ENCODE measurements at regions not wholly inside any gene's neighbourhood (a gene's known extent, or its start where the extent isn't known, plus 50 kb on each side); places are given as distances from the start of the nearest gene placed in this dataset.

DNA sequence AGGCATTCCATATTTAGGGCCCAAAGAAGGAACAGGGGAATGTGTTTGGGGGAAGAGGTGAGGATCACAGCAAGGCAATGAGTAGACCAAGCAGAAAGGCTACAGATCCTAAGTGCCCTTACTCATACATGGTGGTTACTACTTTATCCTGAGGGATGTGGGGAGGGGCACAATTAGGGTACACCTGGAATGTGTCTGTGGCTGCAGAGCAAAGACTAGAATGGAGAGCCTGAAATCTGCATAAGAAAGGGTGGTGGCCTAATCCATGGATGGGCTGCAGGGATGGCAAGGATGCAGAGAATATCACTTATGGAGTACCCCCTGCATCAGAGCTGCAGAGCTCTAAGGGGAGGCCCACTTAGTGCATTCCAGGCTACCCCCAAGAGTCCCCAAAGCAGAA lies 352.6 kb upstream of the TRPC7 start:
- Mint-ChIP-seq H3K4me3 (no peak overlapping the region), H3K9me3 (peaks cover 0 to 7% (median under 1%) of the 10 kb centered on the region in 8 donors), H3K36me3 (no peaks in the 10 kb centered on the region), H3K27me3 (peaks cover 0 to 2% of the 10 kb centered on the region in 2 donors), H3K27ac (no peak overlapping the region), H3K4me1 (no peaks in the 10 kb centered on the region)
- DNase-seq = no peak
- Histone ChIP-seq H3K4me1 (ENCODE audit: insufficient read depth, low read length) (no peaks in the 10 kb centered on the region), H3K27me3 (ENCODE audit: insufficient read depth, low read length) (no peaks in the 10 kb centered on the region), H3K4me3 (ENCODE audit: low read length in 2 of 2) (no peak overlapping the region), H3K9me3 (ENCODE audit: control insufficient read depth in 1 of 2, low read length in 2 of 2) (no peaks in the 10 kb centered on the region), H3K27ac (ENCODE audit: low read depth, low read length) (no peak overlapping the region), H3K36me3 (ENCODE audit: insufficient read depth, low read length) (no peaks in the 10 kb centered on the region)
- CTCF ChIA-PET (ENCODE audit: partially characterized antibody) = no interaction called here
- intact Hi-C loops (cut with micrococcal nuclease) = no loop called here
- POLR2A ChIA-PET (ENCODE audit: partially characterized antibody) = no interaction called here

DNA sequence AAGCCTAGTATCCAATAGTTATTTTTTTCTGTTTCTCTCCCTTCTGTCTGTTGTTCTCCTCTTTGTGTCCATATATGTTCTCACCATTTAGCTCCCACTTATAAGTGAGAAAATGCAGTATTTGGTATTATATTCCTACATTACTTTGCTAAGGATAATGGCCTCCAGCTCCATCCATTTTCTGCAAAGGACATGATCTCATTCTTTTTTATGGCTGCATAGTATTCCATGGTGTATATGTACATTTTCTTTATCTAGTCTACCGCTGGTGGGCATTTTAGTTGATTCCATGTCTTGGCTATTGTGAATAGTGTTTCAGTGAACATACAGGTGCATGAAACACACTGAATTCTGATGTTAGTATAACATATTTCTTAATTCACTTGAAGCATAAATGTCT lies 348.9 kb upstream of the TRPC7 start:
- peaks cover 0 to 9% (median 0%) of the 10 kb centered on the region in 8 donors for H3K9me3 Mint-ChIP-seq
- Histone ChIP-seq H3K27me3 (ENCODE audit: insufficient read depth, low read length) (no peaks in the 10 kb centered on the region), H3K9me3 (ENCODE audit: control insufficient read depth in 1 of 2, low read length in 2 of 2) (no peaks in the 10 kb centered on the region), H3K4me3 (ENCODE audit: low read length in 2 of 2) (no peak overlapping the region), H3K36me3 (ENCODE audit: insufficient read depth, low read length) (no peaks in the 10 kb centered on the region), H3K4me1 (ENCODE audit: insufficient read depth, low read length) (no peaks in the 10 kb centered on the region), H3K27ac (ENCODE audit: low read depth, low read length) (no peak overlapping the region)
- no peak overlapping the region for H3K27ac Mint-ChIP-seq
- intact Hi-C loops (cut with micrococcal nuclease) = no loop called here
- H3K4me3 Mint-ChIP-seq = no peak overlapping the region
- CTCF ChIA-PET (ENCODE audit: partially characterized antibody) = no interaction called here
- H3K4me1 Mint-ChIP-seq = no peaks in the 10 kb centered on the region
- peaks cover 0 to 2% of the 10 kb centered on the region in 2 donors for H3K27me3 Mint-ChIP-seq
- H3K36me3 Mint-ChIP-seq = no peaks in the 10 kb centered on the region
- POLR2A ChIA-PET (ENCODE audit: partially characterized antibody) = no interaction called here
- no peak for DNase-seq

DNA sequence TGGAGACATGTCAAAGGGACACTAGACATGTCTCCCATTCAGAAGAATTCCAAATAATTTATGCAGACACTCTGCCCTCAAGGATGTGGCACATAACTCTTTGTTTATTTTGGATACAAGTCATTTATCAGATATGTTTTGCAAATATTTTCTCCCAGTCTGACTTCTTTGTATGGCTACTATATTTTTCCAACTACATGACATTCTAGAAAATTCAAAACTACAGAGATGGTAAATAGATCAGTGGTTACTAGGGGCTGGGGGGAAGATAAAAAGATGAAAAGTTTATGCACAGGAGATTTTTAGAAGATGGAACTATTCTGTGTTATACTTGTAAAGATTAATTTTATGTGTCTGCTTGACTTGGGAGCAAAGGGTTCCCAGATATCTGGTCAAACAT lies 347.3 kb upstream of the TRPC7 start:
- Mint-ChIP-seq H3K9me3 (peaks cover 0 to 7% (median 0%) of the 10 kb centered on the region in 8 donors), H3K4me3 (no peak overlapping the region), H3K27ac (no peak overlapping the region), H3K36me3 (no peaks in the 10 kb centered on the region), H3K27me3 (no peaks in the 10 kb centered on the region), H3K4me1 (no peaks in the 10 kb centered on the region)
- intact Hi-C loops (cut with micrococcal nuclease) = no loop called here
- Histone ChIP-seq H3K9me3 (ENCODE audit: control insufficient read depth in 1 of 2, low read length in 2 of 2) (no peaks in the 10 kb centered on the region), H3K27ac (ENCODE audit: low read depth, low read length) (no peak overlapping the region), H3K27me3 (ENCODE audit: insufficient read depth, low read length) (no peaks in the 10 kb centered on the region), H3K4me3 (ENCODE audit: low read length in 2 of 2) (no peak overlapping the region), H3K36me3 (ENCODE audit: insufficient read depth, low read length) (no peaks in the 10 kb centered on the region), H3K4me1 (ENCODE audit: insufficient read depth, low read length) (no peaks in the 10 kb centered on the region)
- no peak for DNase-seq
- ChIA-PET CTCF (ENCODE audit: partially characterized antibody) (no interaction called here), POLR2A (ENCODE audit: partially characterized antibody) (no interaction called here)

DNA sequence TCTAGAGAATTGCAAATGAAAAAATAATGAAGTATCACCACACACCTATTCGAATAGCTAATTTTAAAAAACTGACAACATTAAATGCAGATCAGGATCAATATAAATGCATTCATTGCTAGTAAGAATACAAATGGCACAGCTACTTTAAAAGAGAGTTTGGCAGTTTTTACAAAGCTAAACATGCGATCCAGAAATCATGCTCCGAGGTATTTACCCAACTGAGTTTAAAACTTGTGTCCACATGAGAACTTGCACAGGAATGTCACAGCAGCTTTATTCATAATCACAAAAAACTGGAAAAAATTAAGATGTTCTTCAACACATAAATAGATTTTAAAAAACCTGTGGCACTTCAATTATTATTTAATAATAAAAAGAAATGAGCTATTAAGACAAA lies 345.5 kb upstream of the TRPC7 start:
- Mint-ChIP-seq H3K36me3 (no peaks in the 10 kb centered on the region), H3K9me3 (peaks cover 0 to 5% (median 0%) of the 10 kb centered on the region in 8 donors), H3K4me3 (no peak overlapping the region), H3K27me3 (no peaks in the 10 kb centered on the region), H3K27ac (no peak overlapping the region), H3K4me1 (no peaks in the 10 kb centered on the region)
- POLR2A ChIA-PET (ENCODE audit: partially characterized antibody) = no interaction called here
- H3K4me1 ChIP-seq (ENCODE audit: insufficient read depth, low read length) = no peaks in the 10 kb centered on the region
- no peak for DNase-seq
- no peaks in the 10 kb centered on the region for H3K9me3 ChIP-seq (ENCODE audit: control insufficient read depth in 1 of 2, low read length in 2 of 2)
- no peak overlapping the region for H3K27ac ChIP-seq (ENCODE audit: low read depth, low read length)
- H3K36me3 ChIP-seq (ENCODE audit: insufficient read depth, low read length) = no peaks in the 10 kb centered on the region
- no peaks in the 10 kb centered on the region for H3K27me3 ChIP-seq (ENCODE audit: insufficient read depth, low read length)
- no peak overlapping the region for H3K4me3 ChIP-seq (ENCODE audit: low read length in 2 of 2)
- CTCF ChIA-PET (ENCODE audit: partially characterized antibody) = no interaction called here
- intact Hi-C loops (cut with micrococcal nuclease) = no loop called here

DNA sequence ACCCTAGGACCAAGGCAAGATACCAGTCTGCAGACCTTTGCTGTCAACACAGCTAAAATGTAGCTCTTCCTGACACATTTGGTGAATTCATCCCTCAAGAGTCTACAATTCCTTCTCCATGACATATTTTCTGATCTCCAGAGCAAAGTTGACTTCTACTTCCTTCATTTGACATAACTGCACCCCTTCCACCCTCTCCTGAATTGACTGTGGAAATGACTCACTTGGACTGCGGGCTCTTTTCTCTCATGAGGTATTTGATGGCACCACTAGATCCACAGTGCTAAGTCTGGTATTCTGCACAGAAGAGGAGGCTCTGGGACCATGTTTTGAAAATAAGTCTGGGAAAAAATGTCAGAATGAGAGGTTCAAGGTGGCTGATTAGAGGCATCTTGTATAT lies 338.4 kb upstream of the TRPC7 start:
- Histone ChIP-seq H3K9me3 (ENCODE audit: control insufficient read depth in 1 of 2, low read length in 2 of 2) (no peaks in the 10 kb centered on the region), H3K27ac (ENCODE audit: low read depth, low read length) (no peak overlapping the region), H3K36me3 (ENCODE audit: insufficient read depth, low read length) (no peaks in the 10 kb centered on the region), H3K4me3 (ENCODE audit: low read length in 2 of 2) (no peak overlapping the region), H3K4me1 (ENCODE audit: insufficient read depth, low read length) (no peaks in the 10 kb centered on the region), H3K27me3 (ENCODE audit: insufficient read depth, low read length) (no peaks in the 10 kb centered on the region)
- H3K9me3 Mint-ChIP-seq = peaks cover 0 to 3% (median 0%) of the 10 kb centered on the region in 8 donors
- CTCF ChIA-PET (ENCODE audit: partially characterized antibody) = no interaction called here
- H3K4me3 Mint-ChIP-seq = no peak overlapping the region
- no peaks in the 10 kb centered on the region for H3K36me3 Mint-ChIP-seq
- DNase-seq = no peak
- no peak overlapping the region for H3K27ac Mint-ChIP-seq
- POLR2A ChIA-PET (ENCODE audit: partially characterized antibody) = no interaction called here
- peaks cover 2 to 3% of the 10 kb centered on the region in 2 donors for H3K27me3 Mint-ChIP-seq
- intact Hi-C loops (cut with micrococcal nuclease) = no loop called here
- no peaks in the 10 kb centered on the region for H3K4me1 Mint-ChIP-seq

DNA sequence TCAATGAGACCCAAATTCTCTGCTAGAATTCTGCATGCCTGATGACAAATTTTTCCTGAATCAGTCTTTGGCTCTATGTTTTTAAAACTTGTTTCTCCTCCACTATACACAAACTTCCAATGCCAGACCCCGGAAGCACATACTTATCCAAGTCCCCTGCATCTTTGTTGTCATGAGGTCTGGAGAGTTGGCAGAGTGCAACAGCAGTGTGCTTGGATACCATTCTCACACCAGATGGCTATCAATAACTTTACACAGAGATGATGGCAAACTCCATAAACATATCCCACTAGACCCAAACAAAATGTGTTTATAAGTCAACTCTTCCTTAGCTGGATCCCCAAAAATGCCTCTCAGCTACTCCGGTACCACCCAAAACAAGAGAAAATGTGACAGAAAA lies 337.7 kb upstream of the TRPC7 start:
- Histone ChIP-seq H3K4me3 (ENCODE audit: low read length in 2 of 2) (no peak overlapping the region), H3K27ac (ENCODE audit: low read depth, low read length) (no peak overlapping the region), H3K9me3 (ENCODE audit: control insufficient read depth in 1 of 2, low read length in 2 of 2) (no peaks in the 10 kb centered on the region), H3K27me3 (ENCODE audit: insufficient read depth, low read length) (no peaks in the 10 kb centered on the region), H3K4me1 (ENCODE audit: insufficient read depth, low read length) (no peaks in the 10 kb centered on the region), H3K36me3 (ENCODE audit: insufficient read depth, low read length) (no peaks in the 10 kb centered on the region)
- Mint-ChIP-seq H3K4me1 (no peaks in the 10 kb centered on the region), H3K36me3 (no peaks in the 10 kb centered on the region), H3K9me3 (peaks cover 0 to 3% (median 0%) of the 10 kb centered on the region in 8 donors), H3K27me3 (peaks cover 2 to 3% of the 10 kb centered on the region in 2 donors), H3K4me3 (no peak overlapping the region), H3K27ac (no peak overlapping the region)
- ChIA-PET CTCF (ENCODE audit: partially characterized antibody) (no interaction called here), POLR2A (ENCODE audit: partially characterized antibody) (no interaction called here)
- intact Hi-C loops (cut with micrococcal nuclease) = no loop called here
- DNase-seq = no peak

DNA sequence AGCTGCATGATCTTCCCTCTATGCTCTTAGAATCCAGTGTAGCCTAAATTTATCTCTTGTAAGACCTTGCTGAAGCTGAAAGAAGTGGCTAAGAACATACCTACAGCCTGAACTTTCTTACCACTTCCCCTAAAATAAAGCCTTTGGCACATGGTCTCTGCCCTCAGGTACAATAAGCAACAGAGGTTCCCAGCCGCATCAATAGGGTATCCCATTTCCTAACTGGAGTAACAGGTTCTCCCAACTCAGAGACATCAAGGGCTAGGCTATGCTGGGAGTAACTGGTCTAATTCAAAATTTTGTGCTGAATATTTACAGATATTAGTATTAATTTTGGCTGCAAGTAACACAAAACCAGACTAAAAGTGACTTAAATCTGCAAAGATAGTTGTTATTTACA lies 335.8 kb upstream of the TRPC7 start:
- Histone ChIP-seq H3K27ac (ENCODE audit: low read depth, low read length) (no peak overlapping the region), H3K4me3 (ENCODE audit: low read length in 2 of 2) (no peak overlapping the region), H3K9me3 (ENCODE audit: control insufficient read depth in 1 of 2, low read length in 2 of 2) (no peaks in the 10 kb centered on the region), H3K4me1 (ENCODE audit: insufficient read depth, low read length) (no peaks in the 10 kb centered on the region), H3K36me3 (ENCODE audit: insufficient read depth, low read length) (no peaks in the 10 kb centered on the region), H3K27me3 (ENCODE audit: insufficient read depth, low read length) (no peaks in the 10 kb centered on the region)
- Mint-ChIP-seq H3K4me3 (no peak overlapping the region), H3K27me3 (peaks cover 2 to 3% of the 10 kb centered on the region in 2 donors), H3K4me1 (no peaks in the 10 kb centered on the region), H3K9me3 (peaks cover 0 to 2% (median 0%) of the 10 kb centered on the region in 8 donors), H3K27ac (no peak overlapping the region), H3K36me3 (no peaks in the 10 kb centered on the region)
- intact Hi-C loops (cut with micrococcal nuclease) = no loop called here
- DNase-seq = no peak
- ChIA-PET POLR2A (ENCODE audit: partially characterized antibody) (no interaction called here), CTCF (ENCODE audit: partially characterized antibody) (no interaction called here)

DNA sequence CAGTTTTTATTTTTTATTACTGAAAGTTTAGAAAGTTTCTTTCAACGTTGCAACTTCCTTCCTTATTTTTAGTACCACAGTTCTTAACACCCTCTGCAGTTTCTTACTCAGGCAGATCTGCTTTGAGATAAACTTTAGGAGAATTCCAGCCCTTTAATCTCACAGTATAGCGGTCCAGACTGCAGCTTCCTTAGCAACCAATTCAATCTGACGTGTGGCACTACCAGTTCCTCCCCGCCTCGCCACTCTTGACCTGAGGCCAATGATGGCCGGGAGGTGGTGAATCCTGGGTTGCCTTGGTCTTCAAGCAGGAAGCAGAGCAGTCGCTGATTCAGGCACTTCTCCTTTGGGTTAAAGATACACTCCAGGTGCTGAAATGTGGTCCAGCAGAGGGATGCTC lies 334.3 kb upstream of the TRPC7 start:
- Mint-ChIP-seq H3K9me3 (peaks cover 0 to 2% (median 0%) of the 10 kb centered on the region in 8 donors), H3K36me3 (no peaks in the 10 kb centered on the region), H3K4me1 (no peaks in the 10 kb centered on the region), H3K27ac (no peak overlapping the region), H3K27me3 (peaks cover 2 to 3% of the 10 kb centered on the region in 2 donors), H3K4me3 (no peak overlapping the region)
- H3K4me3 ChIP-seq (ENCODE audit: low read length in 2 of 2) = no peak overlapping the region
- no peak overlapping the region for H3K27ac ChIP-seq (ENCODE audit: low read depth, low read length)
- no peak for DNase-seq
- CTCF ChIA-PET (ENCODE audit: partially characterized antibody) = no interaction called here
- H3K4me1 ChIP-seq (ENCODE audit: insufficient read depth, low read length) = no peaks in the 10 kb centered on the region
- H3K36me3 ChIP-seq (ENCODE audit: insufficient read depth, low read length) = no peaks in the 10 kb centered on the region
- intact Hi-C loops (cut with micrococcal nuclease) = no loop called here
- H3K27me3 ChIP-seq (ENCODE audit: insufficient read depth, low read length) = no peaks in the 10 kb centered on the region
- POLR2A ChIA-PET (ENCODE audit: partially characterized antibody) = no interaction called here
- no peaks in the 10 kb centered on the region for H3K9me3 ChIP-seq (ENCODE audit: control insufficient read depth in 1 of 2, low read length in 2 of 2)
